PC-3 (cell line): ENCODE measurements at regions not wholly inside any gene's neighbourhood (a gene's known extent, or its start where the extent isn't known, plus 50 kb on each side); places are given as distances from the start of the nearest gene placed in this dataset.

ENCODE experiments used
- ATAC-seq: fragments of 200-7000 bp; cut with Tn5 transposase; 2 replicates; pipeline ENCODE4 v1.9.1; 2020; ENCODE audit warnings: mild to moderate bottlenecking, moderate library complexity
- BruUV-seq: library from RNA; stranded (reverse); fragments of 400-500 nt; replicated peaks from 2 replicates; lab custom pipeline; 2021; lab: Mats Ljungman, UMichigan
- CTCF ChIA-PET: fragments of 300-600 bp; sonication (Branson Sonifier 250); formaldehyde crosslinking; loops from one replicate; lab custom pipeline; 2022; ENCODE audit warnings: antibody characterized with exemption; lab: Charles Lee
- POLR2A ChIA-PET: fragments of 300-600 bp; sonication (Branson Sonifier 250); formaldehyde crosslinking; loops from one replicate; lab custom pipeline; 2022; ENCODE audit warnings: antibody characterized with exemption; ENCODE audit not compliant: unreplicated experiment; lab: Charles Lee
- DNase-seq: peaks from one replicate; pipeline ENCODE4 v3.0.0-alpha.2; 2015
- H2AFZ ChIP-seq: fragments of 300-600 bp; sonication (generic); 2 replicates; pipeline ENCODE4 v1.6.0; 2016; ENCODE audit warnings: antibody characterized with exemption, low read length
- H3F3A ChIP-seq: fragments of 300-600 bp; sonication (generic); one replicate; pipeline ENCODE4 v1.6.0; 2017; ENCODE audit warnings: antibody characterized with exemption, low read length, control low read depth, mild to moderate bottlenecking; ENCODE audit not compliant: unreplicated experiment
- H3K27ac ChIP-seq: fragments of 300-600 bp; sonication (generic); 2 replicates; pipeline ENCODE4 v1.5.1; 2016; ENCODE audit warnings: mild to moderate bottlenecking, low read length
- H3K27me3 ChIP-seq: fragments of 300-600 bp; sonication (generic); 2 replicates; pipeline ENCODE4 v1.6.1; 2016; ENCODE audit warnings: low read length, mixed read lengths
- H3K36me3 ChIP-seq: fragments of 300-600 bp; sonication (generic); 2 replicates; pipeline ENCODE4 v1.6.1; 2016; ENCODE audit warnings: low read depth, mixed run types, low read length, mixed read lengths
- H3K4me1 ChIP-seq: fragments of 300-600 bp; sonication (generic); 2 replicates; pipeline ENCODE4 v1.5.1; 2016; ENCODE audit warnings: low read length; ENCODE audit not compliant: insufficient read depth
- H3K4me2 ChIP-seq: fragments of 300-600 bp; sonication (generic); 2 replicates; pipeline ENCODE4 v1.6.0; 2016; ENCODE audit warnings: low read length
- H3K4me3 ChIP-seq: fragments of 300-600 bp; sonication (generic); 2 replicates; pipeline ENCODE4 v1.5.1; 2016; ENCODE audit warnings: mild to moderate bottlenecking, low read length, mixed read lengths
- H3K79me2 ChIP-seq: fragments of 300-600 bp; sonication (generic); 2 replicates; pipeline ENCODE4 v1.6.1; 2017; ENCODE audit warnings: low read length, mixed read lengths
- H3K9ac ChIP-seq: fragments of 300-600 bp; sonication (generic); 2 replicates; pipeline ENCODE4 v1.6.0; 2016; ENCODE audit warnings: mild to moderate bottlenecking, low read length
- H3K9me2 ChIP-seq: fragments of 300-600 bp; sonication (generic); replicated peaks from 2 replicates; pipeline ENCODE4 v1.6.1; 2016; ENCODE audit warnings: mixed run types, low read length, mixed read lengths
- H3K9me3 ChIP-seq: fragments of 300-600 bp; sonication (generic); 2 replicates; pipeline ENCODE4 v1.6.1; 2016; ENCODE audit warnings: low read length, mixed read lengths
- H4K20me1 ChIP-seq: fragments of 300-600 bp; sonication (generic); 2 replicates; pipeline ENCODE4 v1.6.1; 2016; ENCODE audit warnings: low read length, mixed read lengths
- CTCF ChIP-seq: fragments of 300-600 bp; sonication (generic); conservative IDR thresholded peaks from 2 replicates; pipeline ENCODE4 v1.5.1; 2017; ENCODE audit warnings: antibody characterized with exemption, low read depth, mild to moderate bottlenecking, low read length
- EZH2 ChIP-seq: fragments of 300-600 bp; sonication (generic); IDR thresholded peaks from one replicate; pipeline ENCODE4 v1.6.1; 2017; ENCODE audit warnings: antibody characterized with exemption, mild to moderate bottlenecking, low read length; ENCODE audit not compliant: unreplicated experiment
- EZH2phosphoT487 ChIP-seq: fragments of 300-600 bp; sonication (generic); IDR thresholded peaks from 2 replicates; pipeline ENCODE4 v1.6.1; 2018; ENCODE audit warnings: mild to moderate bottlenecking, antibody characterized with exemption, low read length, borderline replicate concordance
- intact Hi-C: fragments of 100-400 bp; cut with micrococcal nuclease; formaldehyde crosslinking; loops from 2 replicates; pipeline ENCODE4 v1.9.0; 2023

- H3K4me3 ChIP-seq: no peak overlapping the region
- no peaks in the 10 kb centered on the region for H3K79me2 ChIP-seq
- no peak overlapping the region for H3K27ac ChIP-seq
- no peaks in the 10 kb centered on the region for H3K36me3 ChIP-seq
- H3K4me1 ChIP-seq: no peaks in the 10 kb centered on the region
- BruUV-seq: no TSS peak
- H3K4me2 ChIP-seq: no peak overlapping the region
- no peak for TF ChIP-seq CTCF
- no peak for TF ChIP-seq EZH2phosphoT487
- TF ChIP-seq EZH2: no peak
- intact Hi-C loops: no loop called here
- no peaks in the 10 kb centered on the region for H3F3A ChIP-seq
- H3K27me3 ChIP-seq: peaks cover 82% of the 10 kb centered on the region
- POLR2A ChIA-PET: no interaction called here
- H3K9me2 ChIP-seq: no peaks in the 10 kb centered on the region
- CTCF ChIA-PET: no interaction called here
- H2AFZ ChIP-seq: no peak overlapping the region
- no peak overlapping the region for H3K9ac ChIP-seq
- DNase-seq (no peak), ATAC-seq (no peak)
- H3K9me3 ChIP-seq: no peaks in the 10 kb centered on the region
- H4K20me1 ChIP-seq: no peaks in the 10 kb centered on the region
Observed at GRCh38 chr2:66301022-66301766, 133.7 kb upstream of the MEIS1 start.

GRCh38 chr2:66283787-66284186 is 151.1 kb upstream of the MEIS1 start:
- no peak for ATAC-seq
- Histone ChIP-seq H3K79me2 (no peaks in the 10 kb centered on the region), H3K9me3 (no peaks in the 10 kb centered on the region), H3K4me1 (no peaks in the 10 kb centered on the region), H3K9ac (no peak overlapping the region), H3K36me3 (no peaks in the 10 kb centered on the region), H3K4me2 (no peak overlapping the region), H2AFZ (no peak overlapping the region), H3K9me2 (no peaks in the 10 kb centered on the region), H3K27ac (no peak overlapping the region), H3K27me3 (0 out of 2 replicates have a peak, but pooled peaks cover 6% of the 10 kb centered on the region), H4K20me1 (no peaks in the 10 kb centered on the region), H3F3A (no peaks in the 10 kb centered on the region), H3K4me3 (no peak overlapping the region)
- BruUV-seq: no TSS peak
- POLR2A ChIA-PET: no interaction called here
- no peak for DNase-seq
- TF ChIP-seq EZH2phosphoT487 (no peak), CTCF (no peak), EZH2 (no peak)
- intact Hi-C loops: no loop called here
- CTCF ChIA-PET: no interaction called here

DNA sequence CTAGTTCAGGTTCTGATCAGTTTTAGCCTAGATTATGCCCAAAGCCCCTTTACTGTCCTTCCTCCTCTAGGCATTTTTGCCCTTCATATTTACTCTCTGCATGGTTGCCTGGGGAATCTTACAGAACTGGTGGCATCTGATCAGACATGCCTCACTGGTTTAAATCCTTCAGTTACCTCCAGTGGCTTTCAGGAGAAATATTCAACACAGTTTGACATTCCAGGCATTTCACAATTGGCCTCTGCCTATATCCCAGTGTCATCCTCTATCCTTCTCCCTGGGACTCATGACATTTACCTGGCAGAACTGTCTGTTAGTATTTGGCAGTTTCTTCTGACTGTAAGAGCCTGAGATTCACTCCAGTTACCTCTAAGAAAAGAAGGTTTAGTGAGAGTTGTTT is 152.9 kb upstream of the MEIS1 start:
- Histone ChIP-seq H2AFZ (no peak overlapping the region), H3K36me3 (no peaks in the 10 kb centered on the region), H3K9ac (no peak overlapping the region), H3K4me2 (no peak overlapping the region), H4K20me1 (no peaks in the 10 kb centered on the region), H3F3A (no peaks in the 10 kb centered on the region), H3K9me2 (no peaks in the 10 kb centered on the region), H3K79me2 (no peaks in the 10 kb centered on the region), H3K4me1 (no peaks in the 10 kb centered on the region), H3K27ac (no peak overlapping the region), H3K27me3 (peaks cover 9% of the 10 kb centered on the region; the same call in 1 of the 2 replicates), H3K4me3 (no peak overlapping the region), H3K9me3 (no peaks in the 10 kb centered on the region)
- intact Hi-C loops: no loop called here
- CTCF ChIA-PET: no interaction called here
- no peak for TF ChIP-seq EZH2phosphoT487
- no peak for TF ChIP-seq EZH2
- no peak for TF ChIP-seq CTCF
- no TSS peak for BruUV-seq
- POLR2A ChIA-PET: no interaction called here
- ATAC-seq (no peak), DNase-seq (no peak)
